HG03139 (cell line): ENCODE measurements at regions not wholly inside any gene's neighbourhood (a gene's known extent, or its start where the extent isn't known, plus 50 kb on each side); places are given as distances from the start of the nearest gene placed in this dataset.

Source experiments
- ATAC-seq: cut with Tn5 transposase; IDR thresholded peaks from one replicate; pipeline ENCODE4 v1.9.1; 2021; ENCODE audit not compliant: unreplicated experiment

GRCh38 chr12:24724814-24725213 is 224.1 kb downstream of the BCAT1 start:
- ATAC-seq: no peak

- no peak for ATAC-seq
Measured at GRCh38 chr12:24723759-24724158, 225.1 kb downstream of the BCAT1 start.

DNA sequence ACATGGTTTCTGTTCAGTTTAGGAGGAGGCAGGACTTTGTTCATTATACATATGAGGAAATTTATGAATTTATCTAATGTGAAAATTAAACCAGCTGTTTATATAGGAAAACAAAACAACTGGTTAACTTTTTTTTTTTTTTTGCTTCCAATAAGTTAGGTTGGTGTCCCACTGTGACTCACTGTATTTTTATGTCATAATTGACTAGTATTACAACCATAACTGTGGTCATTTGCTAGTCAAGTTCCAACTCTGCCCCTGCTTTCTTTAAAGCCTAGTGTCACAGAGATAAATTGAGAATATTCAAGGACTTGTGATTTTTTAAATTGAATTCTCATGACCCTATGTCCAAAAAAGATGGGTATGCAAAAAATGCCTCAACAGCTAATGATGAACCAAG is 227.7 kb downstream of the BCAT1 start:
- ATAC-seq: no peak

GRCh38 chr12:24719293-24719721 is 229.6 kb downstream of the BCAT1 start:
- ATAC-seq: peak; percentile 69

GRCh38 chr12:24718617-24719016 is 230.3 kb downstream of the BCAT1 start:
- no peak for ATAC-seq

- ATAC-seq: no peak
Measured at GRCh38 chr12:24714237-24714636, 234.7 kb downstream of the BCAT1 start.

GRCh38 chr12:24711056-24712008 is 237.6 kb downstream of the BCAT1 start:
- no peak for ATAC-seq

- ATAC-seq: no peak
Measured at GRCh38 chr12:24709216-24709615, 239.7 kb downstream of the BCAT1 start.

- no peak for ATAC-seq
Measured at GRCh38 chr12:24708718-24709117, 240.2 kb downstream of the BCAT1 start.

DNA sequence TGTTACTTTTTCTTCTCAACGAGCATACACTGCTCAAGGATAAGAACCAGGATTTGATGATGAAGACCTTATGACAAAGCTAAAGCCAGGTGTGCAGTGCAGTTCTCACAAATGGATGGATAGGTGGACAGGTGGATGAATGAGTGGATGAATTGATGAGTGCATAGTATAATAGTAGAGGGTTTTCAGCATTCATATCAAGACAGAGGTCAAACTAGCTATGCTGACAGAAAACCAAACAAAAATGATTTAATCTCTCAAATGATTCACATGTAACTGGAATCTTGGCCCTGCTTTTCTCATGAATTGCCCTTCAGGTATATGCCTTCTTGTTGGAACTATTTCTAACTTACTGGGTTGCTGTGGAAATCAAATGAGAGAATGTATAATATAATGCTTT is 240.9 kb downstream of the BCAT1 start:
- no peak for ATAC-seq

DNA sequence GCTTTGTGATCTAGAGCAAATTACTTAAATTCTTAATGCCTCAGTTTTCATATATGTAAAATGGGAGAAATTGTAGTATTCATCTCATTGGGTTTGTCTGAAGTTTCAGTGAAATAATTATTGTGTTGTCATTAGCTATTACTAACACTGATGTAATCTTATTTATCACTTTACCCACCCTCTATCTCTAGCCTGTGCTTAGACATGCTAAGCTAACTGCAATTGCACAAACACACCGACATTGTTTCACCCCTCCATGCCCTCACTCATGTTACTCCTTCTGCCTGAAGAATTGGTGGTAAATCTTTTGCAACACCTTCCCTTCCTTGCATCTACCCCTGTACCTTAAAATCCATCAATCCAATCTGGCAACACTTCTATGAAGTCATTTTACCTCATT is 241.6 kb downstream of the BCAT1 start:
- no peak for ATAC-seq

DNA sequence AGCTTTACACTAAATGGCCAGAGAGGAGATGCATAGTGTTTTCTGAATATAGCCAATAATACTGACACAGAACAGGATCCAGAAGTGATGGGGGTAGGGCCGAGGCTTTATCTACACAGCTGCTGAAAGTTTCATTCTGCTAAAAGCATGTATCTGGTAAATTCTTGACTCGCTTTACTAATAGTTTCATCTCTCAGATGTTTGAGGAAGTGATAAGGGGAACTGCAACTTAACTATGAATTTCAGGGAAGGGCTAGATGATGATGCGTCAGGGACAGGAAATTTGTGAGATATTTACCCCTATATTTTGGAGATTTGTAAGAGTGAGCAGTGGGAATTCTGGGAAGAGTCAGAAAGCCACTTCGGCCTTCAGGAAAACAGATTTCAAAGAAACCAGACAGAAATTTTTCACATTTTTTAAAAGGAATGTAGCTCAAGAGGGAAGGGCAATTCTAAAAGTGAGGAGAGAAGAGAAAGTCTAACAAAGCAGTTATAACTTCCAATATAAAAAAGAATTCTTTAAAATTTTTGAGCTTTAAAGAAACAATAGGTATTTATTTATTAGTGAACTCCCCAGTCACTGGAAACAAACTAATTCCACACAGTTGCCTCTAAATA is 243.1 kb downstream of the BCAT1 start:
- peak; percentile 99 for ATAC-seq

DNA sequence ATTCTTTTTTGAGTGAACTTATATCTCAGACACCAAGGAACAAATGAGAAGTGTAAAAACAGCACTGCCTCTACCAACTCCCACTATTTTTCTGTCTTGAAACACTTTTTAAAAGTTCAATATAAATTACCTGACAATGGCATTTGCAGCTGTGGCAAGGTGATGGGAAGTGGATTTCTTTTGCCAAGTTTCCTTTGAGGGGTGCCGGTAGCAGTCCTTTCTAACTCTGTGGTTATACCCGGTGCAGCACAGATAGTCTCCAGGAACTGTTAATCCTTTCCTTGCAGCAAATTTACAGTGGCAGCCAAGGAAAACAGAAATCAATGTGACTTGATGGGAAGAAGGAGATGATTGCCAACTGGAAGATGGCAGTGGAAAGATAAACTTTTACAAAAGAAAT is 243.7 kb downstream of the BCAT1 start:
- ATAC-seq: no peak

- ATAC-seq: no peak
Measured at GRCh38 chr12:24701343-24701742, 247.6 kb downstream of the BCAT1 start.

- ATAC-seq: no peak
Measured at GRCh38 chr12:24698972-24699371, 249.9 kb downstream of the BCAT1 start.

GRCh38 chr12:24697769-24698168 is 251.1 kb downstream of the BCAT1 start:
- ATAC-seq: no peak

- no peak for ATAC-seq
Measured at GRCh38 chr12:24697295-24697694, 251.6 kb downstream of the BCAT1 start.

GRCh38 chr12:24696800-24697199 is 252.1 kb downstream of the BCAT1 start:
- no peak for ATAC-seq

DNA sequence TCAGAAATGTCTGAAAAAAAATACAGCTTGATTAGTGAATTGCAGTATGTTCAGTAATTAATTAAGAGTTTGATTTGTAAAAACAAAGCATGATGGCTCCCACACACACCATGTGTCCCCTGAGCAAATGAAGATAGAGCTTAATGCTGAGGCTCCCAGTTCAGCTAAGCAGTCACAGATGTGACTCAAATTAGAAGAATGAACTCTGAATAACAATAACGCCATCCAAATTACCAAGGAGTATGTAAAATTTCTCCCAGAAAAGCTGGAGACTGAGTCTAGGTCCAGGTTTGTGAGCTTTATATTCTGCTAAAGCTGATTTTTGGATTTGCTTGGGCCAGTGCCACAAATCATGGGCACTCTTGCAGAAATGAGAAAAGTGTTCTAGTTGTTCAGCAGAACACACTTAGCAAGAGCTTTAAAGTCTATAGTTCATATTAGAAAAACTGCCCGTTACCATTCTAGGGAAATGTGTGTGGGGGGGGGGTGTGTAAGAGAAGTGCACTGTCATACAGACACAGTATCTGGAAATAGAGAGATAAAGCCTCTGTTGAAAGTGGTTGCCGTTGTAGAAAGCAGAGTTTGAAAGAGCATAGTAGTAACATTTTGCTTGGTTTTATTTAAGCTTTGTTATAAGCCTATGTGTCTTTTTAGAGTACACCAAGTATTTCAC is 253.1 kb downstream of the BCAT1 start:
- ATAC-seq: no peak

- ATAC-seq: no peak
Measured at GRCh38 chr12:24695103-24695502, 253.8 kb downstream of the BCAT1 start.

DNA sequence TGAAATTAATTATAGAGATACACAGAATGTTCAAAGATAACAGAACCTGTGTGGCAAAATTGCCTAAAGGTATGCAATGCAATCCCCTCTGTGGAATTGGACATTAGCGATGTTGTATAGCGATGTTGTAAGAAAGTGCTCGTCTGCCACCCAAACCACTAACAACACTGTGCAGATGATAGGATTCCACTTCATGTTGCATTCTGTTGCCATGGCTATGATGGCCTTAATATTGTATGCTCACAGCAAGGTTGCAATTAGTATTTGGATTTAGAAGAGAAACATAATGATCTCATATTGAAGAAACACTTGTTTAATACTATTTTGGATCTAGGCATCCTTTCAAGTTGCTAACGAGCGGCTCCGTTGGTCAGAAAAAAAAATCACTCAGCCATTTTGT is 260.3 kb downstream of the BCAT1 start:
- ATAC-seq: no peak

- no peak for ATAC-seq
Measured at GRCh38 chr12:24681570-24681969, 267.3 kb downstream of the BCAT1 start.
